Natural killer cell (primary cell): ENCODE measurements at regions not wholly inside any gene's neighbourhood (a gene's known extent, or its start where the extent isn't known, plus 50 kb on each side); places are given as distances from the start of the nearest gene placed in this dataset.
"Not testable (repeated sequence)": the region's sequence is repeated elsewhere in the genome, so short reads cannot be mapped to it uniquely, and the experiment has no call there.

Experiments used
- ATAC-seq, 3 donors: fragments of 150-1000 bp in 2 of 3; fragments of 200-7000 bp in 1 of 3; cut with Tn5 transposase; 1 replicate in 1 of 3; 2 replicates in 2 of 3; pipeline ENCODE4 v1.10.0; 2021; ENCODE audit warnings: mild to moderate bottlenecking in 2 of 3, moderate library complexity in 2 of 3
- DNase-seq, 2 donors: peaks; one replicate each; pipeline versions ENCODE4 v3.0.0 to v3.0.0-alpha.2; 2013 to 2021; ENCODE audit warnings: mixed read lengths in 1 of 2
- H3K27ac ChIP-seq: one replicate; pipeline ENCODE4 v1.5.1; 2013; ENCODE audit warnings: mild to moderate bottlenecking, low read length
- H3K27me3 ChIP-seq: one replicate; pipeline ENCODE4 v1.6.1; 2013; ENCODE audit warnings: low read length; ENCODE audit not compliant: control insufficient read depth, insufficient read depth
- H3K36me3 ChIP-seq: one replicate; pipeline ENCODE4 v1.6.1; 2013; ENCODE audit warnings: low read length; ENCODE audit not compliant: control insufficient read depth, insufficient read depth
- H3K4me1 ChIP-seq: one replicate; pipeline ENCODE4 v1.6.1; 2013; ENCODE audit warnings: low read length; ENCODE audit not compliant: control insufficient read depth, insufficient read depth
- H3K4me3 ChIP-seq: one replicate; pipeline ENCODE4 v1.5.1; 2013; ENCODE audit warnings: low read length
- H3K9me3 ChIP-seq: one replicate; pipeline ENCODE4 v1.6.1; 2013; ENCODE audit warnings: low read length; ENCODE audit not compliant: control insufficient read depth, insufficient read depth
- H3K27ac Mint-ChIP-seq, 2 donors: one replicate each; pipeline ENCODE4 v1.8.0; 2022; ENCODE audit warnings: mild to moderate bottlenecking in 2 of 2, mixed read lengths in 2 of 2, moderate library complexity in 1 of 2
- H3K27me3 Mint-ChIP-seq, 2 donors: one replicate each; pipeline ENCODE4 v1.8.0; 2022; ENCODE audit warnings: low read depth in 2 of 2, mixed read lengths in 2 of 2
- H3K36me3 Mint-ChIP-seq: one replicate; pipeline ENCODE4 v1.8.0; 2022; ENCODE audit warnings: mixed read lengths
- H3K4me1 Mint-ChIP-seq, 2 donors: one replicate each; pipeline ENCODE4 v1.8.0; 2022; ENCODE audit warnings: mixed read lengths in 2 of 2
- H3K4me3 Mint-ChIP-seq: one replicate; pipeline ENCODE4 v1.8.0; 2022; ENCODE audit warnings: mild to moderate bottlenecking, moderate library complexity, mixed read lengths
- H3K9me3 Mint-ChIP-seq, 2 donors: one replicate each; pipeline ENCODE4 v1.8.0; 2022; ENCODE audit warnings: mixed read lengths in 2 of 2
- CTCF ChIP-seq: fragments of 200-600 bp; IDR thresholded peaks from one replicate; pipeline ENCODE4 v1.8.0; 2022; ENCODE audit warnings: antibody characterized with exemption
- WGBS: methylation state at CpG from one replicate; pipeline ENCODE4 v1.1.7; 2013; ENCODE audit warnings: missing lambda C conversion rate; ENCODE audit not compliant: insufficient coverage; 5-methylcytosine and 5-hydroxymethylcytosine counted together
- intact Hi-C: fragments of 100-400 bp; cut with micrococcal nuclease; formaldehyde crosslinking; loops from one replicate; pipeline ENCODE4 v1.14.2; 2022

GRCh38 chr11:23318670-23319069 is 458.4 kb upstream of the CCDC179 start:
- Mint-ChIP-seq H3K27ac (no peak overlapping the region), H3K36me3 (peaks cover 10% of the 10 kb centered on the region), H3K27me3 (no peaks in the 10 kb centered on the region)

GRCh38 chr11:23320131-23320530 is 459.9 kb upstream of the CCDC179 start:
- Histone ChIP-seq H3K4me1 (no peaks in the 10 kb centered on the region), H3K36me3 (no peaks in the 10 kb centered on the region), H3K27me3 (no peaks in the 10 kb centered on the region), H3K27ac (no peak overlapping the region), H3K9me3 (peaks cover 3% of the 10 kb centered on the region), H3K4me3 (no peak overlapping the region)
- Mint-ChIP-seq H3K27ac (no peak overlapping the region), H3K36me3 (peaks cover 10% of the 10 kb centered on the region), H3K9me3 (peaks cover 6 to 12% of the 10 kb centered on the region in 2 donors), H3K27me3 (no peaks in the 10 kb centered on the region), H3K4me1 (no peaks in the 10 kb centered on the region), H3K4me3 (no peak overlapping the region)
- no peak for TF ChIP-seq CTCF
- ATAC-seq: no peak
- intact Hi-C loops: no loop called here
- DNase-seq: no peak

More at GRCh38 chr11:23318670-23319069, 458.4 kb upstream of the CCDC179 start:
- intact Hi-C loops: no loop called here
- ATAC-seq (no peak), DNase-seq (no peak)
- Mint-ChIP-seq H3K4me1 (no peaks in the 10 kb centered on the region), H3K4me3 (no peak overlapping the region), H3K9me3 (peaks cover 6 to 8% of the 10 kb centered on the region in 2 donors)
- Histone ChIP-seq H3K36me3 (no peaks in the 10 kb centered on the region), H3K9me3 (peaks cover 3% of the 10 kb centered on the region), H3K27me3 (no peaks in the 10 kb centered on the region), H3K4me3 (no peak overlapping the region), H3K27ac (no peak overlapping the region), H3K4me1 (no peaks in the 10 kb centered on the region)
- 67% methylated on average over 1 of the region's 1 CpG for WGBS
- TF ChIP-seq CTCF: no peak

- H3K27me3 ChIP-seq, DNase-seq, H3K9me3 Mint-ChIP-seq, H3K27ac Mint-ChIP-seq, intact Hi-C loops, H3K36me3 ChIP-seq, ATAC-seq, H3K9me3 ChIP-seq, H3K4me3 ChIP-seq, H3K4me1 ChIP-seq, H3K36me3 Mint-ChIP-seq, H3K27ac ChIP-seq, H3K27me3 Mint-ChIP-seq, H3K4me3 Mint-ChIP-seq: not testable (repeated sequence)
- WGBS: 21% methylated on average over 6 of the region's 6 CpGs
- peaks cover 8 to 10% of the 10 kb centered on the region in 2 donors for H3K4me1 Mint-ChIP-seq
These were observed 475.3 kb upstream of the CCDC179 start for GRCh38 chr11:23335586-23335985.

GRCh38 chr11:23336961-23337360 is 476.7 kb upstream of the CCDC179 start:
- no peak overlapping the region for H3K4me3 ChIP-seq
- ATAC-seq (no peak), DNase-seq (no peak)
- peaks cover 0 to 2% of the 10 kb centered on the region in 2 donors for H3K9me3 Mint-ChIP-seq
- no peaks in the 10 kb centered on the region for H3K36me3 ChIP-seq
- H3K27ac Mint-ChIP-seq: no peak overlapping the region
- H3K27ac ChIP-seq: no peak overlapping the region
- no peaks in the 10 kb centered on the region for H3K27me3 ChIP-seq
- H3K27me3 Mint-ChIP-seq: no peaks in the 10 kb centered on the region
- H3K4me3 Mint-ChIP-seq: no peak overlapping the region
- TF ChIP-seq CTCF: no peak
- intact Hi-C loops: no loop called here
- no peaks in the 10 kb centered on the region for H3K36me3 Mint-ChIP-seq
- H3K4me1 ChIP-seq: no peaks in the 10 kb centered on the region
- H3K4me1 Mint-ChIP-seq: peaks cover 8 to 10% of the 10 kb centered on the region in 2 donors
- 64% methylated on average over 2 of the region's 2 CpGs for WGBS
- no peaks in the 10 kb centered on the region for H3K9me3 ChIP-seq
